Keratinocyte (primary cell): ENCODE measurements at regions not wholly inside any gene's neighbourhood (a gene's known extent, or its start where the extent isn't known, plus 50 kb on each side); places are given as distances from the start of the nearest gene placed in this dataset.

Experiments used
- DNase-seq: peaks from one replicate; pipeline ENCODE4 v3.0.0-alpha.2; 2011; ENCODE audit warnings: low read depth, missing footprints, low spot score
- FAIRE-seq: peaks from 2 replicates; lab custom pipeline; 2011; peaks lifted over from hg19 to GRCh38; lab: Jason Lieb, UNC
- H2AFZ ChIP-seq: 2 replicates; pipeline ENCODE4 v1.6.0; 2012; ENCODE audit warnings: low read length, control low read depth, inconsistent platforms; ENCODE audit not compliant: control insufficient read depth
- H3K27ac ChIP-seq: 2 replicates; pipeline ENCODE4 v1.5.1; 2011; ENCODE audit warnings: low read length; ENCODE audit not compliant: control insufficient read depth, insufficient read depth
- H3K27me3 ChIP-seq: 3 replicates; pipeline ENCODE4 v1.6.0; 2011; ENCODE audit warnings: low read length; ENCODE audit not compliant: control insufficient read depth, insufficient read depth; ENCODE audit errors: extremely low read depth
- H3K36me3 ChIP-seq, 2 experiments: 2 replicates in 1 of 2; 3 replicates in 1 of 2; pipeline ENCODE4 v1.5.1; 2011; ENCODE audit warnings: low read length in 2 of 2, mild to moderate bottlenecking in 1 of 2; ENCODE audit not compliant: control insufficient read depth in 2 of 2, insufficient read depth in 2 of 2; ENCODE audit errors: extremely low read depth in 1 of 2
- H3K4me1 ChIP-seq: 3 replicates; pipeline ENCODE4 v1.5.1; 2011; ENCODE audit warnings: low read length; ENCODE audit not compliant: control insufficient read depth, insufficient read depth; ENCODE audit errors: extremely low read depth
- H3K4me2 ChIP-seq: 3 replicates; pipeline ENCODE4 v1.6.0; 2011; ENCODE audit warnings: low read depth, low read length; ENCODE audit not compliant: control insufficient read depth, insufficient read depth; ENCODE audit errors: extremely low read depth
- H3K4me3 ChIP-seq, 3 experiments: fragments of 200-600 bp in 1 of 3; sonication (generic) in 1 of 3; 2 replicates in 2 of 3; 3 replicates in 1 of 3; pipeline ENCODE4 v1.5.1; 2011 to 2016; ENCODE audit warnings: low read length in 3 of 3, mild to moderate bottlenecking in 3 of 3, control low read depth in 2 of 3, inconsistent platforms in 1 of 3, low read depth in 1 of 3, mixed read lengths in 1 of 3, mixed run types in 1 of 3, moderate library complexity in 1 of 3; ENCODE audit not compliant: control insufficient read depth in 2 of 3, insufficient read depth in 2 of 3; ENCODE audit errors: extremely low read depth in 1 of 3
- H3K79me2 ChIP-seq: 2 replicates; pipeline ENCODE4 v1.6.0; 2012; ENCODE audit warnings: low read length; ENCODE audit not compliant: control insufficient read depth, insufficient read depth
- H3K9ac ChIP-seq: 3 replicates; pipeline ENCODE4 v1.6.0; 2011; ENCODE audit warnings: low read length; ENCODE audit not compliant: control insufficient read depth, insufficient read depth; ENCODE audit errors: extremely low read depth
- H3K9me1 ChIP-seq: 3 replicates; pipeline ENCODE4 v1.6.0; 2011; ENCODE audit warnings: low read length; ENCODE audit not compliant: control insufficient read depth, insufficient read depth; ENCODE audit errors: extremely low read depth
- H3K9me3 ChIP-seq: 2 replicates; pipeline ENCODE4 v1.5.1; 2012; ENCODE audit warnings: low read depth, low read length; ENCODE audit not compliant: control insufficient read depth
- H4K20me1 ChIP-seq: 3 replicates; pipeline ENCODE4 v1.6.0; 2011; ENCODE audit warnings: low read length; ENCODE audit not compliant: control insufficient read depth, insufficient read depth; ENCODE audit errors: extremely low read depth
- CTCF ChIP-seq, 3 experiments: IDR thresholded peaks in 1 of 3; conservative IDR thresholded peaks in 1 of 3; optimal IDR thresholded peaks in 1 of 3; 2 replicates in 2 of 3; 3 replicates in 1 of 3; pipeline versions ENCODE3 to v1.5.1; 2011; ENCODE audit warnings: low read length in 3 of 3, mild to moderate bottlenecking in 3 of 3, moderate library complexity in 2 of 3, control low read depth in 1 of 3, inconsistent platforms in 1 of 3; ENCODE audit not compliant: insufficient read depth in 2 of 3; ENCODE audit errors: extremely low read depth in 1 of 3
- EZH2 ChIP-seq: IDR thresholded peaks from one replicate; pipeline ENCODE4 v1.6.1; 2012; ENCODE audit warnings: inconsistent platforms, mild to moderate bottlenecking, low read length, moderate library complexity
- dilution Hi-C: fragments of 300-500 bp; cut with MboI; formaldehyde crosslinking; loops from one replicate; pipeline ENCODE4 v1.7.0; 2020; ENCODE audit warnings: low sequenced_read_pairs; ENCODE audit not compliant: extremely low pct_ligation_motif_present

- Histone ChIP-seq H2AFZ (no peak overlapping the region), H3K27me3 (no peaks in the 10 kb centered on the region), H3K9me3 (no peaks in the 10 kb centered on the region), H3K27ac (no peak overlapping the region), H3K9ac (no peak overlapping the region), H3K79me2 (no peaks in the 10 kb centered on the region), H4K20me1 (no peaks in the 10 kb centered on the region), H3K4me2 (no peak overlapping the region), H3K4me3 (no peak overlapping the region), H3K9me1 (no peaks in the 10 kb centered on the region), H3K36me3 (no peaks in the 10 kb centered on the region), H3K4me1 (no peaks in the 10 kb centered on the region)
- TF ChIP-seq CTCF (optimal IDR thresholded peaks at IDR 0.05 in 1 of 3, IDR thresholded peaks at IDR 0.05 in 1 of 3, conservative IDR thresholded peaks at IDR 0.05 in 1 of 3; ENCODE audit: extremely low read depth in 1 of 3, insufficient read depth in 2 of 3, low read length in 3 of 3) (no peak), EZH2 (no peak)
- no peak for FAIRE-seq
- DNase-seq = no peak
- dilution Hi-C loops = no loop called here
Observed at GRCh38 chr4:177517862-177518261, 75.6 kb upstream of the AGA start.

GRCh38 chr4:177519481-177520260, 77.4 kb upstream of the AGA start:
- Histone ChIP-seq H3K4me2 (no peak overlapping the region), H3K27ac (no peak overlapping the region), H3K27me3 (no peaks in the 10 kb centered on the region), H4K20me1 (no peaks in the 10 kb centered on the region), H3K9ac (no peak overlapping the region), H3K9me3 (no peaks in the 10 kb centered on the region), H3K9me1 (no peaks in the 10 kb centered on the region), H2AFZ (no peak overlapping the region), H3K79me2 (no peaks in the 10 kb centered on the region), H3K36me3 (no peaks in the 10 kb centered on the region), H3K4me1 (no peaks in the 10 kb centered on the region), H3K4me3 (no peak overlapping the region)
- TF ChIP-seq EZH2 (no peak), CTCF (optimal IDR thresholded peaks at IDR 0.05 in 1 of 3, IDR thresholded peaks at IDR 0.05 in 1 of 3, conservative IDR thresholded peaks at IDR 0.05 in 1 of 3; ENCODE audit: extremely low read depth in 1 of 3, insufficient read depth in 2 of 3, low read length in 3 of 3) (no peak)
- DNase-seq = no peak
- dilution Hi-C loops = no loop called here
- no peak for FAIRE-seq
